ENCODE measurements at regions not wholly inside any gene's neighbourhood (a gene's known extent, or its start where the extent isn't known, plus 50 kb on each side); places are given as distances from the start of the nearest gene placed in this dataset.

DNA sequence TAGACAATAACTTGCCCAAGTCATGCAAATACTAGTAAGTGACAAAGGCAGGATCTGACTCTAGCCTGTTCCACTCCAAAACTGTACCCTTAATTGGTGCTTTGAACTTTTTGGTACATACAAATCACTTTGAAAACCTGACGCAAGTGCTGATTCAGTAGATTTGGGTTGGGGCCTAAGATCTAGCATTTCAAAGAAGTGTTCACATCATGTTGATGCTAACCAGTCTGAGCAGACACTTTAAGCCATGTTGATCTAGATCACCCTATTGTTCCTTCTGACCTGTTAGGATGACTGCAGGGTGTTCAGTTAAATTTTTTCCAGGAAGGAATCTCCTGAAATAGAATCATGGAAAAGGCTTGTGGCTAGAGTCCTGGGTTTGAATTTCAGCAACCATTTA lies 57.7 kb upstream of the CPEB4 start:
- DNase-seq: no peak

GRCh38 chr5:173831196-173831914 lies 56.8 kb upstream of the CPEB4 start:
- no peak for DNase-seq

DNA sequence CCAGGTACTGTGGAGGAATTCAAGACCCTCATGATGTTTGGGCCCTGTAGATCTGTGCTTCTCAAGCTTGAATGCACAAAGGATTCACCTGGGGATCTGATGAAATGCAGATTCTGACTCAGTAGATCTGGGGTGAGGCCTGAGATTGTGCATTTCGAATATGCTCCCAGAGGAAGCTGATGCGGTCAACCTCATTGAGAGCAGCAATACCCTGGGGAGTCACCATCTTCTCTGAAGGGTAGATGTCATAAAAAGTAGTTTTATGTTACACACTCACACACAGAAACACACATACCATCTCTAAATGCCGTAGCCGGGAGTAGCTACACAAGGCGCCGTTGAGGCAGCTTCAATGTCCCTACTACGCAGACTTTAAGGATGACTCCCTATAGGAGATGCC lies 55.8 kb upstream of the CPEB4 start:
- no peak for DNase-seq

DNA sequence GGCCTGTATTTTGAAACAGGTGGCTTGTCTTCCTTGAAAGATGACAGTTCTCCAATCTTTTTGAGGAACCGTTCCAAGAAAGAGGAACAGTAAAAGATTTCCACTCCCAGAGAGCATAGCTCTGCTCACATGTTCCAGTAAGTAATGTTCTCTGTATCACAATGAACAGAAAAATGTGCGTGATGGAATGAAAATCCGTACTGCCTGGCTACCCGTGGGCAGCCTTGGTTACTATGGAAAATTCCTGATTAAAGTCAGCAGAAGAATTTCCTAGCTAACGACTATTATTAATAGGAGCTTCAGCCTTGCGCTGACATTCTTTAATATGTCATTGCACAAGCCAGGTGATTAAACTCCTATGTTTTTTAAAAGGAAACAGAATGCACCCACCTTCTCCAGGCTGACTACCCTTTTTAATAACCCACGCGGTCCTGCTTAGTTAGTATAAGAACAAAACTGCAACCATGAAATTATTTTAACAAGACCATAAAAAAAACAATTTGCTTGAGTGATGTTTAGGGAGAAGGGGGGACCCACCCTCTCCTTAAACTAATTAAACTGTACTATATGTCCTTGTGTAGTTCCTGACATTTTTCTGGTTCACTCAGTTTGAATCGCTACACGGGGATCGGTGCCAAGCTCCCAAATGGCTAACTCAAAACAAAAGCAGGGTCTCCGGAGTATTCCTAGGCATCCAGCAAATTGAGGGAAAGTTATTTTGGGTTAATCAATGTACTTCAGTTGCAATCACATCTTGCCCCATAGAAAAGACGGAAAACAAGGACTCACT lies 54.8 kb upstream of the CPEB4 start:
- DNase-seq: peak; percentile 27

- DNase-seq: no peak
Observed at GRCh38 chr5:173834071-173834771, 53.9 kb upstream of the CPEB4 start.

- no peak for DNase-seq
Observed at GRCh38 chr5:173835131-173835530, 53.0 kb upstream of the CPEB4 start.

- no peak for DNase-seq
Observed at GRCh38 chr5:173835661-173836060, 52.5 kb upstream of the CPEB4 start.

DNA sequence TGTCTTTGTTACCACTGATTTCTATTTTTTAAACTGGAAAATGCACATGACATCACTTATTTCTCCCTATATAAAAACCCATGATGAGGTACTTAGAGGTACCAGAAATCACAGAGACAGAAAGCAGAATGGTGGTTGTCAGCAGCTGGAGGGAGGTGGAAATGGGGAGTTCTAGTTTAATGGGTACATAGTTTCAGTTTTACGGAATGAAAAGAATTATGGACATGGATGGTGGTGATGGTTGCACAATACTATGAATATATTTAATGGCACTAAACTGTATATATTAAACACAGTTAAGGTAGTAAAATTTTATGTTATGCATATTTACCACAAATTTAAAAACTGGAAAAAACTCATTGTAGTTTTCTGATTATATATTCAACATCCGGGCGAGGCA lies 50.5 kb upstream of the CPEB4 start:
- no peak for DNase-seq
